Stomach (tissue), 4 donors: ENCODE measurements at regions not wholly inside any gene's neighbourhood (a gene's known extent, or its start where the extent isn't known, plus 50 kb on each side); places are given as distances from the start of the nearest gene placed in this dataset.
"Not testable (repeated sequence)": the region's sequence is repeated elsewhere in the genome, so short reads cannot be mapped to it uniquely, and the experiment has no call there.

Experiments
- POLR2AphosphoS5 ChIP-seq, 3 donors: sonication (generic); formaldehyde crosslinking; IDR thresholded peaks; one replicate each; pipeline ENCODE4 v1.6.1; 2016; ENCODE audit warnings: antibody characterized with exemption in 3 of 3
- TF ChIP-seq, protein P1 (sequence below), 7 experiments: fragments of 450-650 bp in 4 of 7; fragments of 200-600 bp in 3 of 7; sonication (generic) in 3 of 7; IDR thresholded peaks; one replicate each; pipeline ENCODE4 v1.5.1; 2016 to 2019; ENCODE audit warnings: antibody characterized with exemption in 7 of 7, control low read depth in 2 of 7, mild to moderate bottlenecking in 1 of 7

- TF ChIP-seq POLR2AphosphoS5 (IDR thresholded peaks at IDR 0.05) = not testable (repeated sequence)
- TF ChIP-seq, protein P1, sequence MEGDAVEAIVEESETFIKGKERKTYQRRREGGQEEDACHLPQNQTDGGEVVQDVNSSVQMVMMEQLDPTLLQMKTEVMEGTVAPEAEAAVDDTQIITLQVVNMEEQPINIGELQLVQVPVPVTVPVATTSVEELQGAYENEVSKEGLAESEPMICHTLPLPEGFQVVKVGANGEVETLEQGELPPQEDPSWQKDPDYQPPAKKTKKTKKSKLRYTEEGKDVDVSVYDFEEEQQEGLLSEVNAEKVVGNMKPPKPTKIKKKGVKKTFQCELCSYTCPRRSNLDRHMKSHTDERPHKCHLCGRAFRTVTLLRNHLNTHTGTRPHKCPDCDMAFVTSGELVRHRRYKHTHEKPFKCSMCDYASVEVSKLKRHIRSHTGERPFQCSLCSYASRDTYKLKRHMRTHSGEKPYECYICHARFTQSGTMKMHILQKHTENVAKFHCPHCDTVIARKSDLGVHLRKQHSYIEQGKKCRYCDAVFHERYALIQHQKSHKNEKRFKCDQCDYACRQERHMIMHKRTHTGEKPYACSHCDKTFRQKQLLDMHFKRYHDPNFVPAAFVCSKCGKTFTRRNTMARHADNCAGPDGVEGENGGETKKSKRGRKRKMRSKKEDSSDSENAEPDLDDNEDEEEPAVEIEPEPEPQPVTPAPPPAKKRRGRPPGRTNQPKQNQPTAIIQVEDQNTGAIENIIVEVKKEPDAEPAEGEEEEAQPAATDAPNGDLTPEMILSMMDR (IDR thresholded peaks at IDR 0.05) = not testable (repeated sequence)
These were observed 1398.1 kb downstream of the UQCRFS1 start for GRCh38 chr19:27814834-27815233.
